ENCODE measurements at regions not wholly inside any gene's neighbourhood (a gene's known extent, or its start where the extent isn't known, plus 50 kb on each side); places are given as distances from the start of the nearest gene placed in this dataset.

- TF ChIP-seq CTCF (IDR thresholded peaks at IDR 0.05) (no peak), POLR2A (IDR thresholded peaks at IDR 0.05) (no peak), POLR2AphosphoS5 (IDR thresholded peaks at IDR 0.05) (no peak)
Observed at GRCh38 chr12:115096588-115097397, 412.8 kb upstream of the TBX3 start.
